Mucosa of rectum (tissue), 2 donors: ENCODE measurements at regions not wholly inside any gene's neighbourhood (a gene's known extent, or its start where the extent isn't known, plus 50 kb on each side); places are given as distances from the start of the nearest gene placed in this dataset.

Source experiments
- H3K27ac ChIP-seq, 2 donors: one replicate each; pipeline ENCODE4 v1.7.0; 2013; ENCODE audit warnings: inconsistent platforms in 2 of 2, low read depth in 2 of 2, low read length in 2 of 2
- H3K27me3 ChIP-seq, 2 donors: one replicate each; pipeline ENCODE4 v1.7.0; 2013; ENCODE audit warnings: low read length in 2 of 2; ENCODE audit not compliant: control insufficient read depth in 2 of 2, insufficient read depth in 2 of 2
- H3K36me3 ChIP-seq, 2 donors: one replicate each; pipeline ENCODE4 v1.7.0; 2013; ENCODE audit warnings: low read length in 2 of 2; ENCODE audit not compliant: control insufficient read depth in 2 of 2, insufficient read depth in 2 of 2
- H3K4me1 ChIP-seq, 2 donors: one replicate each; pipeline ENCODE4 v1.7.0; 2013; ENCODE audit warnings: low read length in 2 of 2, mild to moderate bottlenecking in 1 of 2; ENCODE audit not compliant: control insufficient read depth in 2 of 2, insufficient read depth in 2 of 2
- H3K4me3 ChIP-seq, 2 donors: one replicate each; pipeline ENCODE4 v1.7.0; 2013; ENCODE audit warnings: low read length in 2 of 2
- H3K9ac ChIP-seq, 2 donors: one replicate each; pipeline ENCODE4 v1.7.0; 2013; ENCODE audit warnings: low read length in 2 of 2, low read depth in 1 of 2, mild to moderate bottlenecking in 1 of 2
- H3K9me3 ChIP-seq, 2 donors: one replicate each; pipeline ENCODE4 v1.7.0; 2013; ENCODE audit warnings: low read length in 2 of 2; ENCODE audit not compliant: control insufficient read depth in 2 of 2
- donor health status: healthy.
- donor health status: Normal muscosa, but diverticular disease.

DNA sequence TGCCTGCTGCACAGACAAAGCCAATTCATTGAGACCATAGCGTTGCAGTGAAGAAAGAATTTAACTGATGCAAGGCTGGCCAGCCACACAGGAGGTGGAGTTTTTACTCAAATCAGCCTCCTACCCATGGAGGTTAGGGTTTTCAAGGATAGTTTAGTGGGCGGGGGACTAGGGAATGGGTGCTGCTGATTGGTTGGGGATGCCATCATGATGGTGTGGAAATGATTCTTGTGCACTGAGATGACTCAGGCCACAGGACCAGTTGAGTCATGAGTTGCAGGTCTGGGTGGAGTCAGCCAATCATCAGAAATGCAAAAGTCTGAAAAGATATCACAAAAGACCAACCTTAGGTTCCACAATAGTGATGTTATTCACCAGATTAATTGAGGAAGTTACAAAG is 359.6 kb downstream of the FOXO1 start:
- Histone ChIP-seq H3K9ac (no peak overlapping the region), H3K4me1 (no peaks in the 10 kb centered on the region), H3K27ac (no peak overlapping the region), H3K9me3 (peaks cover 0 to 3% of the 10 kb centered on the region in 2 donors), H3K36me3 (no peaks in the 10 kb centered on the region), H3K27me3 (no peaks in the 10 kb centered on the region), H3K4me3 (no peak overlapping the region)

- Histone ChIP-seq H3K27me3 (no peaks in the 10 kb centered on the region), H3K9ac (no peak overlapping the region), H3K9me3 (no peaks in the 10 kb centered on the region), H3K4me3 (no peak overlapping the region), H3K4me1 (no peaks in the 10 kb centered on the region), H3K36me3 (no peaks in the 10 kb centered on the region), H3K27ac (no peak overlapping the region)
Observed at GRCh38 chr13:40309881-40310280, 356.6 kb downstream of the FOXO1 start.

- no peaks in the 10 kb centered on the region for H3K27me3 ChIP-seq
- H3K27ac ChIP-seq: no peak overlapping the region
- H3K9ac ChIP-seq: no peak overlapping the region
- H3K4me3 ChIP-seq: no peak overlapping the region
- no peaks in the 10 kb centered on the region for H3K36me3 ChIP-seq
- no peaks in the 10 kb centered on the region for H3K4me1 ChIP-seq
- H3K9me3 ChIP-seq: no peaks in the 10 kb centered on the region
Observed at GRCh38 chr13:40311356-40312101, 354.9 kb downstream of the FOXO1 start.

DNA sequence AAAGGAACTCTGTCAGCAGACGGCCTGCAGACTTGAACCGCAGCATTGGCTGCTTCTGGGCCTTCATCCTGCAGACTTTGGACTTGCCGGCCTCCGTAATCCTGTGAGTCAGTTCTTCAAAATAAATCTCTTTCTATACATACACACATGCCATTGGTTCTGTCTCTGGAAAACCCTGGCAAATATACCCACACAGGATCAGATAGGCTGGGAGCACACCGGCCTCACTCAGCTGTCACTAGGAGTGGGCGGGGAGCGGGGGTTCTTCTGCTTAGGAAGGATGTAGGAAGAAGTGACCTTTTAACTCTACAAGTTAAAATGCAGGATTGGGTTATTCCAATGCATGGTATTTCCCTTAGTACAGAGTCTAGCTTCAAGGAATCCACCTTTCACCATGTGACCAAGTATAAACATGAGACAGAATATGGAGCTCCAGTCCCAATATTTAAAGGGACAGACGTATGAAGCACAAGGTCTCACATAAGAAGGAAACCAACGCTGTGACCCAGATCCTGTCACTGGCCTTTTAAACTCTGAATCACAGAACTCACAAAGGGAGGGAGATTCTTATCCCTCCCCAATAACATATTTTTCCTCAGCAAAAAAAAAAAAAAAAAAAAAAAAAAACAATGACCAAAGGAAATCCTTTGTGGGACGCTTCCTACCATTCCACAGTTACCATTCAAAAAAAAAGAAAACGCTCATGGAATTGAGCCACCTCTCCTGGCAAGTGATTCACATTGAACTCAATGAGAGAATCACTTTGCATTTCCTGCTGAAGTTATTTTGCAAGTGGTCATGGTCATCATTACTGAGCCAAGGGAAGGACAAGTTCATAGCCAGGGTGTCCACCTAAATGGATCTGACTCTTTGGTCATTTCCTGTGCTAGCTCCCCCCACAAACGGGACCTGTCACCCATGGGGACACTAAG is 352.9 kb downstream of the FOXO1 start:
- Histone ChIP-seq H3K27ac (no peak overlapping the region), H3K4me1 (no peaks in the 10 kb centered on the region), H3K9ac (no peak overlapping the region), H3K27me3 (no peaks in the 10 kb centered on the region), H3K4me3 (no peak overlapping the region), H3K9me3 (no peaks in the 10 kb centered on the region), H3K36me3 (no peaks in the 10 kb centered on the region)

DNA sequence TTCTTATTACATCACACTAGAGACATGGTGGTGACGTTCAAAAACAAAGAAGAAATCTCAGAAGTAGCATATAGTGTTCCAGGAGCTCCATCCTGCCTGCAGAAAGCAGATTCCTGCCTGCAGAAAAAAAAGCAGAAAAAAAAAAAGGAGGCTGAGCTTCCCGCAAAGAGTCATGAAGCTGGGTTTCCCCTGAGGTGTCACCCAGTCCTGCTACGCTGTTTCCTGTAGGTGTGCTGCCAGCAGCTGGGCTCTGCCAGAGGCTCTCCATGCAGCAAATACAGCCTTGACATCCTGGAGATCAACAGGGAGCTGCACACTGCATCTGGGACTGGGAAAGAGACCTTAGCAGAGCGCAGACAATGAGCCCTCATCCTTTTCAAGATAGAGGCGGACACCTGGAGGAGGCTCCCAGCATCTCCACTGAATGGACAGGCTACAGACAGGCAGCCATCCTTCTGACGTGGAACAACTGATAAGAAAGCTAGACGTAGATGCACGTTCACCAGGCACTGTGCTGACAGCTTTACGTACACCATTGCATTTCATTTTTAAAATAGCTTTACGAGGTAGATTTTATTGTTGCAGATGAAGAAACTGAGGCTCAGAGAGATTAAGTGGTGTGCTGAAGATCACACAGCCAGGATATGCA is 350.9 kb downstream of the FOXO1 start:
- Histone ChIP-seq H3K27ac (no peak overlapping the region), H3K36me3 (no peaks in the 10 kb centered on the region), H3K9ac (no peak overlapping the region), H3K9me3 (no peaks in the 10 kb centered on the region), H3K4me3 (no peak overlapping the region), H3K4me1 (no peaks in the 10 kb centered on the region), H3K27me3 (no peaks in the 10 kb centered on the region)

GRCh38 chr13:40316301-40316700 is 350.1 kb downstream of the FOXO1 start:
- Histone ChIP-seq H3K4me1 (no peaks in the 10 kb centered on the region), H3K9me3 (no peaks in the 10 kb centered on the region), H3K4me3 (no peak overlapping the region), H3K36me3 (no peaks in the 10 kb centered on the region), H3K27me3 (no peaks in the 10 kb centered on the region), H3K27ac (no peak overlapping the region), H3K9ac (no peak overlapping the region)

DNA sequence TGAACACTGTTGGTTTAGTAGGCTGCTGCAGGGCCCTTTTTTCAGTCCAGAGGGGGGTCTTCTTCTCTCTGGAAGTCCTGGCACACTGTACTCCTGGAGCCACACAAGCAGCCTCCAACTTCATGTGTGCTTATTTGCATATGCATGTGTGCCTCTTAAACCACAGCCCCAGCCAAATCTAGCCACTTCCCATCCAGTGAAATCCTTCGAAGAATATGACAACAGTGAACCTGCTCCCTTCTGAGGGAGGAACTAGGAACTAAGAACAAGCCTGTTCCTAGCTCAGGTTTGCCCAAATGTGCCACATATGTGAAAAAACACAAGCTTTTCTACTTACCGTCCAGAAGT is 348.5 kb downstream of the FOXO1 start:
- Histone ChIP-seq H3K9me3 (no peaks in the 10 kb centered on the region), H3K36me3 (no peaks in the 10 kb centered on the region), H3K9ac (no peak overlapping the region), H3K27me3 (no peaks in the 10 kb centered on the region), H3K27ac (no peak overlapping the region), H3K4me3 (no peak overlapping the region), H3K4me1 (no peaks in the 10 kb centered on the region)

DNA sequence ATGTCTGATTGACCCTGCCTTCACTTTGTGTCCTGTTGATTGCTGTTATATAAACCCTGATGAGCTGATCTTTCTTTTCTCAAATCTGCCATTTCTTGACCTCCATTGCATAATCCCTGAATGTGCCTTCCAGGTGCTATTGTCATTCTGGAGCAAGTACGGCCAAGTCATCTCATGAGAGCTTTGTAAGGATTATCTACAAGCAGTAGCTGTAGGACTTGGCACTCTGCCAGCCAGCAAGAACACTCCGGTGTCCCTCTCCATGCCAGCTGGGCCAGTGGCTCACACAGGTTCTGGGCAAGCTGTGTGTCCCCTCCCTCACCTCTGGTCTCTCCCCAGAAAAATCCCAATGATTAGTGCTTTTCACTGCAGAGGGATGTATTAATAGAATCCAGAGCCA is 348.1 kb downstream of the FOXO1 start:
- H3K4me1 ChIP-seq: no peaks in the 10 kb centered on the region
- no peaks in the 10 kb centered on the region for H3K9me3 ChIP-seq
- no peaks in the 10 kb centered on the region for H3K27me3 ChIP-seq
- H3K9ac ChIP-seq: no peak overlapping the region
- H3K4me3 ChIP-seq: no peak overlapping the region
- no peak overlapping the region for H3K27ac ChIP-seq
- H3K36me3 ChIP-seq: no peaks in the 10 kb centered on the region

DNA sequence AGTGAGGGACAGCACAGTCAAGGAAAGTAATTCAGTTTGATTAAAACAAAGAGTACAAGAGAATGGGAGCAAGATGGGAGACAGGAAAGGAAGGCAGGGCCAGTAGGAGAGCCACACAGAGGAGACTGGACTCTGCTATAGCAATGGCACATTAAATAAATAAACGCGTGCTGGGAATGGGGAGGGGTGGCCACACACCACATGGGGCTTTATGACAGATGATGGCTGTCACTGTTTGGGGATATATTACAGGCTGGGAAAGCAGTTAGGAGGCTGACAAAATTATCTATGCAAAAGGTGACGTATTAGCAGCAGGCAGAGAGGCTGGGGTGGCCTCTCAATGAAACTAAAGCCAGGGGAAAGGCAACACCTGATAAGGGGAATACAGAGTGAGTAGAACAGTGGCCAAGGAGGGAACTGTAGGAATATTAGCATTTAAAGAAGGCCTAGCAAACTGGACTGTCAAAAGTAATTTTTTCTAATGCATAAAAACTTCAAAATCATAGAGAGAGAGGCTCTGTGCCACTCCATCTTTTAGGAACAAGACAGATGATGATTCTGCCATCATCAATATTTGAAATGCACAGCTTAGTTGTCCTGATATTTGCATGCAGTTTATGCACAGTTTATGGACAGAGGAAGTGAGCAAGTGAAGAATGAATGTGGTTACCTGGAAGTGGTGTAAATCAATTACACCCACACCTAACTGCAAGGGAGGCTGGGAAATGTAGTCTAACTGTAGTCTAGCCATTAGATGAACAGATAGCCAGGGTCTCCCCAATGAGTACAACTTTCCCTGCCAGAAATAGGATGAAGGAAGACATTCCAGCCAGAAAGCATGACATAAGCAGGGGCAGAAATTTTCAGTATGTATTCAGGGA is 346.5 kb downstream of the FOXO1 start:
- no peaks in the 10 kb centered on the region for H3K4me1 ChIP-seq
- no peaks in the 10 kb centered on the region for H3K9me3 ChIP-seq
- H3K9ac ChIP-seq: no peak overlapping the region
- no peaks in the 10 kb centered on the region for H3K27me3 ChIP-seq
- H3K27ac ChIP-seq: no peak overlapping the region
- no peak overlapping the region for H3K4me3 ChIP-seq
- no peaks in the 10 kb centered on the region for H3K36me3 ChIP-seq
